ENCODE measurements at regions not wholly inside any gene's neighbourhood (a gene's known extent, or its start where the extent isn't known, plus 50 kb on each side); places are given as distances from the start of the nearest gene placed in this dataset.

GRCh38 chr10:78875331-78875877, 193.4 kb upstream of the ZMIZ1 start:
- DNase-seq, result no peak

GRCh38 chr10:78875932-78876331, 192.8 kb upstream of the ZMIZ1 start:
- no peak for DNase-seq

GRCh38 chr10:78876449-78876848, 192.3 kb upstream of the ZMIZ1 start:
- no peak for DNase-seq

- no peak for DNase-seq
These were observed 189.1 kb upstream of the ZMIZ1 start for GRCh38 chr10:78879621-78880020.

GRCh38 chr10:78886129-78886528, 182.6 kb upstream of the ZMIZ1 start:
- no peak for DNase-seq

GRCh38 chr10:78889536-78890063, 179.2 kb upstream of the ZMIZ1 start:
- no peak for DNase-seq

GRCh38 chr10:78890506-78890905, 178.3 kb upstream of the ZMIZ1 start:
- no peak for DNase-seq

GRCh38 chr10:78891741-78892140, 177.0 kb upstream of the ZMIZ1 start:
- DNase-seq, result no peak

- DNase-seq, result no peak
These were observed 176.2 kb upstream of the ZMIZ1 start for GRCh38 chr10:78892338-78893176.

- no peak for DNase-seq
These were observed 175.5 kb upstream of the ZMIZ1 start for GRCh38 chr10:78893217-78893616.

GRCh38 chr10:78894089-78894840, 174.5 kb upstream of the ZMIZ1 start:
- DNase-seq, result no peak

- no peak for DNase-seq
These were observed 173.9 kb upstream of the ZMIZ1 start for GRCh38 chr10:78894841-78895195.

GRCh38 chr10:78895469-78895868, 173.3 kb upstream of the ZMIZ1 start:
- no peak for DNase-seq

- DNase-seq, result no peak
These were observed 172.4 kb upstream of the ZMIZ1 start for GRCh38 chr10:78896159-78896928.

GRCh38 chr10:78898341-78899097, 170.2 kb upstream of the ZMIZ1 start:
- no peak for DNase-seq

GRCh38 chr10:78899098-78899754, 169.5 kb upstream of the ZMIZ1 start:
- no peak for DNase-seq

GRCh38 chr10:78899996-78900714, 168.6 kb upstream of the ZMIZ1 start:
- no peak for DNase-seq

GRCh38 chr10:78900715-78901430, 167.9 kb upstream of the ZMIZ1 start:
- DNase-seq, result no peak

GRCh38 chr10:78901694-78902093, 167.1 kb upstream of the ZMIZ1 start:
- DNase-seq, result no peak

GRCh38 chr10:78902815-78903214, 166.0 kb upstream of the ZMIZ1 start:
- DNase-seq, result no peak
